ENCODE measurements at regions not wholly inside any gene's neighbourhood (a gene's known extent, or its start where the extent isn't known, plus 50 kb on each side); places are given as distances from the start of the nearest gene placed in this dataset.

- Histone ChIP-seq H3K27ac (no peak overlapping the region), H3K27me3 (peaks cover 11% of the 10 kb centered on the region), H3K36me3 (no peaks in the 10 kb centered on the region), H3K9me3 (no peaks in the 10 kb centered on the region), H3K4me1 (peaks cover 0 to 8% (median 0%) of the 10 kb centered on the region in 4 donors), H3K4me3 (no peak overlapping the region)
- 95 to 100% methylated on average over 2 to 6 of the region's 8 CpGs for WGBS, 2 donors (ENCODE audit: low coverage in 1 of 2)
- in situ Hi-C loops (cut with MboI; ENCODE audit: low pct_ligation_motif_present in 1 of 4, low pct_unique_long_range_greater_than_20kb in 1 of 4, low sequenced_read_pairs in 3 of 4), result no loop called here
- no peak for DNase-seq
- intact Hi-C loops (cut with DNase I; ENCODE audit: low total_unique reads), result no loop called here
- TF ChIP-seq EP300 (IDR thresholded peaks at IDR 0.05; ENCODE audit: low read depth) (no peak), POLR2A (IDR thresholded peaks at IDR 0.05) (no peak), CTCF (IDR thresholded peaks at IDR 0.05) (no peak), POLR2AphosphoS5 (IDR thresholded peaks at IDR 0.05) (no peak)
These were observed 175.2 kb upstream of the HDAC4 start for GRCh38 chr2:239575931-239576445.

GRCh38 chr2:239574434-239575156, 173.8 kb upstream of the HDAC4 start:
- intact Hi-C loops (cut with DNase I; ENCODE audit: low total_unique reads), result loop anchor here (5.0 kb wide), 1 partner anchor 1027 kb away; no protein-coding TSS in a partner anchor
- Histone ChIP-seq H3K36me3 (no peaks in the 10 kb centered on the region), H3K4me1 (peaks cover 0 to 8% (median 0%) of the 10 kb centered on the region in 4 donors), H3K4me3 (no peak overlapping the region), H3K27ac (no peak overlapping the region), H3K27me3 (peaks cover 11% of the 10 kb centered on the region), H3K9me3 (no peaks in the 10 kb centered on the region)
- DNase-seq, result no peak
- no peak for TF ChIP-seq POLR2AphosphoS5 (IDR thresholded peaks at IDR 0.05)
- TF ChIP-seq EP300 (IDR thresholded peaks at IDR 0.05; ENCODE audit: low read depth), result no peak
- no peak for TF ChIP-seq CTCF (IDR thresholded peaks at IDR 0.05)
- no peak for TF ChIP-seq POLR2A (IDR thresholded peaks at IDR 0.05)
- WGBS, 2 donors (ENCODE audit: low coverage in 1 of 2), result 33 to 38% methylated on average over 6 to 12 of the region's 13 CpGs
- in situ Hi-C loops (cut with MboI; ENCODE audit: low pct_ligation_motif_present in 1 of 4, low pct_unique_long_range_greater_than_20kb in 1 of 4, low sequenced_read_pairs in 3 of 4), result no loop called here

- Histone ChIP-seq H3K4me1 (peaks cover 0 to 8% (median 0%) of the 10 kb centered on the region in 4 donors), H3K9me3 (no peaks in the 10 kb centered on the region), H3K27ac (no peak overlapping the region), H3K36me3 (no peaks in the 10 kb centered on the region), H3K4me3 (no peak overlapping the region), H3K27me3 (peaks cover 11% of the 10 kb centered on the region)
- in situ Hi-C loops (cut with MboI; ENCODE audit: low pct_ligation_motif_present in 1 of 4, low pct_unique_long_range_greater_than_20kb in 1 of 4, low sequenced_read_pairs in 3 of 4), result no loop called here
- DNase-seq, result no peak
- TF ChIP-seq POLR2AphosphoS5 (IDR thresholded peaks at IDR 0.05) (no peak), EP300 (IDR thresholded peaks at IDR 0.05; ENCODE audit: low read depth) (no peak), CTCF (IDR thresholded peaks at IDR 0.05) (no peak), POLR2A (IDR thresholded peaks at IDR 0.05) (no peak)
- WGBS, 2 donors (ENCODE audit: low coverage in 1 of 2), result 87% methylated on average over 4 of the region's 5 CpGs; no CpG with 5 or more reads in 1 of the 2 donors
- intact Hi-C loops (cut with DNase I; ENCODE audit: low total_unique reads), result loop anchor here (5.0 kb wide), 1 partner anchor 1027 kb away; no protein-coding TSS in a partner anchor
These were observed 173.2 kb upstream of the HDAC4 start for GRCh38 chr2:239574054-239574433.

- in situ Hi-C loops (cut with MboI; ENCODE audit: low pct_ligation_motif_present in 1 of 4, low pct_unique_long_range_greater_than_20kb in 1 of 4, low sequenced_read_pairs in 3 of 4), result no loop called here
- no peak for DNase-seq
- 66% methylated on average over 6 of the region's 6 CpGs; no CpG with 5 or more reads in 1 of the 2 donors for WGBS, 2 donors (ENCODE audit: low coverage in 1 of 2)
- Histone ChIP-seq H3K9me3 (no peaks in the 10 kb centered on the region), H3K27me3 (peaks cover 12% of the 10 kb centered on the region), H3K4me3 (no peak overlapping the region), H3K36me3 (no peaks in the 10 kb centered on the region), H3K4me1 (peaks cover 0 to 8% (median 0%) of the 10 kb centered on the region in 4 donors), H3K27ac (no peak overlapping the region)
- no peak for TF ChIP-seq POLR2AphosphoS5 (IDR thresholded peaks at IDR 0.05)
- no peak for TF ChIP-seq POLR2A (IDR thresholded peaks at IDR 0.05)
- TF ChIP-seq CTCF (IDR thresholded peaks at IDR 0.05), result no peak
- TF ChIP-seq EP300 (IDR thresholded peaks at IDR 0.05; ENCODE audit: low read depth), result no peak
- intact Hi-C loops (cut with DNase I; ENCODE audit: low total_unique reads), result loop anchor here (5.0 kb wide), 1 partner anchor 1024 kb away; no protein-coding TSS in a partner anchor
These were observed 170.2 kb upstream of the HDAC4 start for GRCh38 chr2:239570971-239571520.
